HG03432 (cell line): ENCODE measurements at regions not wholly inside any gene's neighbourhood (a gene's known extent, or its start where the extent isn't known, plus 50 kb on each side); places are given as distances from the start of the nearest gene placed in this dataset.
"Not testable (repeated sequence)": the region's sequence is repeated elsewhere in the genome, so short reads cannot be mapped to it uniquely, and the experiment has no call there.

Source experiments
- ATAC-seq: cut with Tn5 transposase; IDR thresholded peaks from one replicate; pipeline ENCODE4 v1.9.1; 2021; ENCODE audit warnings: mild to moderate bottlenecking, moderate library complexity; ENCODE audit not compliant: unreplicated experiment

GRCh38 chr10:29363930-29364329 is 75.1 kb downstream of the LYZL1 start:
- ATAC-seq, result not testable (repeated sequence)

GRCh38 chr10:29366206-29366605 is 77.3 kb downstream of the LYZL1 start:
- not testable (repeated sequence) for ATAC-seq

GRCh38 chr10:29369419-29369818 is 80.5 kb downstream of the LYZL1 start:
- ATAC-seq, result no peak

DNA sequence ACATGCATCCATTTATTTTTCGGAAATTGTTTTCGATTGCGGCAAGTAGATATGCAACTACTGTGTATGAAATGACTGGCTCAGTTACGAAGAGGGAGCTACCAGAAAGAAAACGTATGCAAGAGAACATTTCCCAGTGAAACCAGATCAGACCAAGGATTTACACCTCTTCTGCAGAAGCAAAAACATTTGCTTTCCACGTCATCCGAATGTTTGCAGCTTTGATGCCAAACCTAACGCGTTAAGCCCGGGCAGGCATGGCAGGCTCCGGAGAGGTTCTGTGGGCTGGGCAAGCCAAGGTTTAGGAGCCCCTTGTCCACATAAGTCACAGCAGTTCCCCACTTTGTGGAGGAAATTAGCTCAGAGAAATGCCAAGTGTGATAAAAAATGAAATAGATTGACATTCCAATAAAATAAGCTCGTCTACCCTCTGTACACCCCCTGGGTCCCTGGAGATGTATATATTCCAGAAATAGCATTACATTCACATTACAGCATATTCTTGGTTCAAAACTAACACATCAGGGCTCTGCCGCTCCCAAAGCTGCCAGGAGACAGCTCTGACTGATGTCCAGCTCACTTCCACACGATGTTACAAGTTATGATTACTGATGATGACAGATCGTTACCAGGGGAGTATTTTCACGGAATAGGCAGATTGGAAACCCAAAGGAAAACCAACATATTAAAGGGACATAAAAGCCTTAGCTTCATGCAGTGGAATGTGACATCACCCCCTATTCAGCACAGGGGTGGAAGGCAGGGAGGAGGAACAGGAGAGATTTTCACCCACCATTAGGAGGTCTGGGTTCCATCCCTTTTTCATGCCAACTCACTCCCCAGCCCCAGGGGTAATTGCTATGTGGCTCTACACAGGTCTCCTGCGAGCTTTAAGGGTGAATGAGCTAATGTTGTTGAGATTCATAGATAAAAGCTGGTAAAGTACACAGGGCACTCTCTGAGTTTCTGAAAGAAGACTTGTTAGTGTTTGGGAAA is 81.5 kb downstream of the LYZL1 start:
- no peak for ATAC-seq

DNA sequence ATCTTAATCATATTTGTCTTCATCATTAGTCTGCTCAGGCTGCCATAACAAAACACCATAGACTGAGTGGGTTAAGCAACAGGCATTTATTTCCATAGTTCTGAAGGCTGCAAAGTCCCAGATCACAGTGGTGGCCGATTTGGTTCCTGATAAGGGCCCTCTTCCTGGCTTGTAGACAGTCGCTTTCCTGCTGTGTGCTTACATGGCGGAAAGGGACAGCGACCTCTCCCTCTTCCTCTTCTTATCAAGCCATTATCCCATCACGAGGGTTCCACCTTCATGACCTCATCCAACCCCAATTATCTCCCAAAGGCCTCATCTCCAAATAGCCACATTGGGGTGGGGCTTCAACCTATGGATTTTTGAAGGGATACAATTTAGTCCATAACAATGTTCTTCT is 84.0 kb downstream of the LYZL1 start:
- no peak for ATAC-seq

GRCh38 chr10:29374162-29374561 is 85.3 kb downstream of the LYZL1 start:
- no peak for ATAC-seq

GRCh38 chr10:29375888-29376287 is 87.0 kb downstream of the LYZL1 start:
- no peak for ATAC-seq

DNA sequence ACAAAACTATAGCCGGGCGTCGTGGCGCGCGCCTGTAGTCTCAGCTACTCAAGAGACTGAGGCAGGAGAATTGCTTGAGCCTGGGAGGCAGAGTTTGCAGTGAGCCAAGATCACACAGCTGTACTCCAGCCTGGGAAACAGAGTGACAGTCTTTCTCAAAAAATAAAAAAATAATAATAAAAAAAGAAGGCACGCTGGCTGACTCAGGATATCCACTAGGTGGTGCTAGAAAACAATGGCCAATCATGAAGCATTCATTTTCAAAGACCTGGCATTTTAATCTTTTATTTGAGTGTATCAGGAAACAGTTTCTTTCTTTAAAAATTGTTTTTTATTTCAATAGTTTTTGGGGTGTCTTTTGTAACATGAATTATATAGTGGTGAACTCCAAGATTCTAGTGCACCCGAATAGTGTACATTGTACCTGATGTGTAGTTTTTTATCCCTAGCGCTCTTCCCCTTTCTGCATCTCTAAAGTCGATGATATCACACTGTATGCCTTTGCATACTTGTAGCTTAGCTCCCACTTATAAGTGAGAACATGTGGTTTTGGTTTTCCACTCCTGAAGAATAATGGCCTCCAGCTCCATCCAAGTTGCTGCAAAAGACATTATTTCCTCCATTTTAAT is 88.6 kb downstream of the LYZL1 start:
- ATAC-seq, result no peak

DNA sequence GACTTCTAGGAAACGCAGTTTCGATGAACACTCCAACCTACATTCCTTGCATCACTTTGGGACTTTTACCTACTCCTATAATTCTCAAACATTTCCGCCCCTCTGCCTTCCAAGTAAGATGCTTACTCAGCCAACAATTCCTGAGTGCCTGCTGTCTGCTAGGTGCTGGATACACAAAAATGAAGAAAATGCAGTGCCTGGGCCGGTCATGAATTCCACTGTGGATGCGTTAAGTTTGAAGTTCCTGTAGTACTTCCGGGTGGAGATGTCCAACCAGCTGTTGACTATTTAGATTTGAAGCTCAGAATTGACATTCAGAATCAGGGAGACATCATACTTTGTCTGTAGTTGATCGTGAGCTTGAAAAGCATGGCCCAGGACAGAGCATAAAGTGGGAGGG is 89.2 kb downstream of the LYZL1 start:
- ATAC-seq, result no peak

GRCh38 chr10:29379208-29379607 is 90.3 kb downstream of the LYZL1 start:
- ATAC-seq, result no peak

DNA sequence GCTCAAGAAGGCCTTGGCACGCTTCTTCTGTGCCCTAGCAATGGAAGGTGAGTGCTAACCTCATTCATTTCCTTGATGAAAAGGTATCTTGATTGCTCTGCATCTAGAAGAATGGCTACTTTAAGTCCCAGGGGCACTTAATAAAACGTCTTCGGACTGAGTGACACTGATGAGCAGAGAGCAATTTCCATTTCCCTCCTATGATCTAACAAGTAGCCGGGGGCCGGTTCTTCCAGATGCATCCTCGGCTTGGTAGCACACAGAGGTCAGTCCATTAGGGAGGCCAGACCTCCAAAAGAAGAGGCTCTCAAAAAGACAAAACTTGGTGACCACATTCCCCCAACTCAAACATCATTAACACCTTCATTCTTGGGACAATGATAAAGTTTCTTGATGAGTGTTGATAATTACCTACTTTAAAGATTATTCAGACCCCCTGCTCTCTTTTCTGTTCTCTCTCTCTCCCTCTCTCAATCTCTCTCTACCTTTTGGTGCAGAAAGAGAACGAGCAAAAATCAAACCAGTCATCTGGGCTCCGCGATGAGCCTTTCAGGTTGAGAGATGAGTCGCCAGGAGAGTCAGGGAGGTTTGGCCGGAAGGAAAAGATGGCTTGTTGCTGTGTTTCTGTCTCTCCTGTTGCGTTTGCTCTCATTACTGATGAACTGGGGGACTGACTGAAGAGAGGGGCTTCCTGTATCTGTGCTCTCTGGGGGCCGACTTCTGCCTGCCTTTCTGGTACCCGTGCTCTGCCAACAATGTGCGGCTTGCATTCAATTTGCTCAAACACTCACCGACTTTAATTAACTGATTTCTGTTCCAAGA is 91.1 kb downstream of the LYZL1 start:
- ATAC-seq, result not testable (repeated sequence)

DNA sequence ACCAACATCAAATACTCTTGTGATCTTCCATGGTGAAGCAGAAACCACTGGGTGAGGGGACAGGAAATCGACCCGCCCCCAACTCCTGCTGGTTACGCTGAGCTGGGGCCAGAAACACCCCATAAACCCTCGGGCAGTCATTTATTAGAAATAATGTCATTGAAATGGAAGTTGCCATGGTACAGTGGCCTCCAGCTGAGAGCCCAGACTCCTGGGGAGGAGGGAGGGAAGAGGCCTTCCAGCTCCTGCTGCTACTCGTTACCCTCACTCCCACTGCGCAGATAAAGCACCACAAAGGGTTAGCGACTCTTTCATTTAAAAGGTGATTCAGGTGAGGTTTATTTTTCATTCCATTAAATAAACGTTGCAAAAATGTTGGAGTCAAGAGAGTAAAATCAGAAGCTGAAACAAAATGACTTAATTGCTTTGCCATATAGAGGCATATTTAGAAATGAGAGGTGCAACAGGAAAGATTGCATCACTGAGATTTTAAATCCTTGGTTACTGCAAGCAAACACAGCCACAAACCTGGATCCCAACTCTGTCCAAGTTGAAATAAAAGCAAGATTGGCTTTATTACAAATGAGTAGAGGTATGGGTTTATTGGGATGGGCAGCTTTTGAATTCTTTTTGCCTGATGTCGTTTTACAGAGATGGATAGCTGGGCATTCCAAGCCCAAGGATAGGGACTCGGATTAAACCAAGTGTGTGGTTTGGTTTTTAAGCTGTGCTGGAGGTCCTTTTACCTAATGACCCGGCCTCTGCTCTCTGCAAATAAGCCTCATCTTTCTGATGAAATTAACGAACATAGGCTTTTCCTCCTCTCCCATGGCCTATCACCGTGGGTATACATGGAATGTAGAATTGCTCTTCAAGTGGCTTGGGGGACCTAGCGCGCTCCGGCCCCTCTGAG is 92.0 kb downstream of the LYZL1 start:
- ATAC-seq, result not testable (repeated sequence)

GRCh38 chr10:29386342-29386999 is 97.6 kb downstream of the LYZL1 start:
- peak; percentile 59 for ATAC-seq

GRCh38 chr10:29387269-29387668 is 98.4 kb downstream of the LYZL1 start:
- no peak for ATAC-seq

DNA sequence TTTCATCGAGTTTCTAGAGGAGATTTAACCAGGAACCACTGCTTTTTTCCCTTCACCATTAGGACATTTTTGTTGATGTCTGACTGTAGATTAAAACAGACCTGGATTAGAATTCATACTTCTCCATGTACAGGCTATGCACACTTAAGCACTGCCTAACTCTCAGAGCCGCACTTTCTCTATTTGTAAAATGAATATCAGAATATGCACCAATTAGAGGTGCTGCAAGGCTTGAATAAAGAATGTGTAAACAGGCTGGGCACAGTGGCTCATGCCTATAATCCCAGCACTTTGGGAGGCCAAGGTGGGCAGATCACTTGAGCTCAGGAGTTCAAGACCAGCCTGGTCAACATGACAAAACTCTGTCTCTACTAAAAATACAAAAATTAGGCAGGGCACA is 99.2 kb downstream of the LYZL1 start:
- ATAC-seq, result not testable (repeated sequence)

DNA sequence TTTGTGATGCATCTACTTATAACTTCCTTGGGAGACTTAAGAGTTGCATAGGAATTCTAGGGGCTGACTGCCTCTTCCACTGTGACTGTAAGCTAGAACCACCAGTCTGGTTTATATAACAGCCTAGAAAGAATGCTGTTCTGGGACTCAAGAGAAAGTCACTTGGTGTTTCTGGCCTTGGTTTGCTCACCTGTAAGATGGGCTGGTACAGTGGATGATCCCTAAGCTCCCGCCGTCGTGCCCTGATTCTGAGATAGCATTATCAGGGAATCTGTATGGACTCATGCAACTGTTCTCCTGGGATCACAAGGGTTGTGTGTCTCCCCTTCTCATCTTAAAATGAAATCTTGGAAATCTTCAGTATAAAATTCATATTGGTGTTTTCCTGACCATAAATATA is 100.6 kb downstream of the LYZL1 start:
- ATAC-seq, result no peak

GRCh38 chr10:29389935-29390334 is 101.1 kb downstream of the LYZL1 start:
- ATAC-seq, result no peak

DNA sequence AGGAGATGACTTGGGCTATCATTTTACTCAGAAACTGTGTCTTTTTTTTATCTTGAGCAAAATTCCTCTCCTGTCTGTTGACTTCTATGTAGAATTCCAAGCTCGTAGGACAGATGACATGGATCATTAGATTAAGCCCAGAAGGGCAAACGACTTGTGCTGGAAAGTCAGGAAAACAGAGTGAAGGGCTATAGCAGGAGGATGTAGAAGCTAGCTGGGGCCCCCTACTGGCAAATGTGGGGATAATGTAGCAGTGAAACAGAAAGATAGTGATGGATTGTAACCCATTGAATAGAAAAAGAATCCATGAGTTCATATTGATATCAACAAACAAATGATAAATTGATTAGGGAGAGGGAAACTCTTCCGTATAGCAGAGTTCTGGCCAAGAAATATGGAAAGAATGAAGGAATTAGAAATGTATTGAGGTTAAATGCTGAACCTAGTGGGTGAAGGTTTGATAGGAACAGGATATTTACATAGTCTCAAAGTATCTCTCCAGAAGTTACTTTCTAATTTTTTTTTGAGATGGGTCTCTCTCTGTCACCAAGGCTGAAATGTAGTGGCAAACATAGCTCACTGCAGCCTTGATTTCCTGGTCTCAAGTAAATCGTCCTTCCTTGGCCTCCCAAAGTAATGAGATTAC is 103.6 kb downstream of the LYZL1 start:
- ATAC-seq, result peak; percentile 61

GRCh38 chr10:29394321-29394932 is 105.6 kb downstream of the LYZL1 start:
- ATAC-seq, result no peak
